Stimulated activated CD4-positive, alpha-beta T cell treated with anti-CD3 and anti-CD28 coated beads, TNF-alpha, amount 100 ng/mL, for 48 hours (primary cell): ENCODE measurements at regions not wholly inside any gene's neighbourhood (a gene's known extent, or its start where the extent isn't known, plus 50 kb on each side); places are given as distances from the start of the nearest gene placed in this dataset.

ENCODE experiments used
- DNase-seq, 3 donors: peaks; one replicate each; pipeline ENCODE4 v3.0.0-alpha.2; 2020; ENCODE audit warnings: low read depth in 3 of 3

DNA sequence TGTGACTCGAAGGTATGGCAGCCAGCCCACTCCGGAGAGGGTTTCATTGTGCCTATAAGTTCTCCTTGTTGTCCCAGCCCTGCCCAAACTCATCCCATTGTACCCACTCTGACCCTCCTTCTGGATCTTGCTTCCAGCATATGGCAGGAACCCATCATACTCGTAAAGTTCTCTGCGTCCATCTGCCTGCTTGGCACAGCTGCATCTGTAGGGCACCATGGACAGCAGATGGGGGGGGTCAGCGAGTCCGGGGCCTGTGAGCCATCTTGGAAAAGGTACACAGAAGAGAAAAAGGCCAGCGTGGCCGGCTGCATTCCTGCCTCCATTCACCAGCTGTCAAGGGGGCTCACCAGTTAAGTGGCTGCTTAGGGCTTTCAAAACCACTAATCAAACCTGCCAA is 94.9 kb upstream of the IGSF21 start:
- DNase-seq, result no peak

DNA sequence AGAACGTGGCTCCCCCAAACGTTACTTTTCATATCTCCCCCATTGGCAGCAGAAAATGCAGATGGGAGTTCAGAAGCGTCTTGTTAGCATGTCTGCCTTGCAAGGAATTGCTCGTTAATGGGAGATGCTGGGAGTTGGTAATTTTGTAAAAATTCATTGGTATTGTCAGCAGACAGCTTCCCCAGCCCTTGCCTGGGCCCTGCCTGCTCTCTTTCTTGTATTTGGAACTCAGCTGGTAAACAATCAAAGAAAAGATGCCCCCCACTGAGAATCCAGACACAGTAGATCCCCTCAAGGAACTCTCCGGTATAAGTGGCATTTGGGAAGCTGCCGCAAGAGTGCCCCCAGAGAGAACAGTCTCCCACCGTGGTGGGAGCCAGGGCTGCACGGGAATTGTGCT is 94.4 kb upstream of the IGSF21 start:
- DNase-seq, result no peak

DNA sequence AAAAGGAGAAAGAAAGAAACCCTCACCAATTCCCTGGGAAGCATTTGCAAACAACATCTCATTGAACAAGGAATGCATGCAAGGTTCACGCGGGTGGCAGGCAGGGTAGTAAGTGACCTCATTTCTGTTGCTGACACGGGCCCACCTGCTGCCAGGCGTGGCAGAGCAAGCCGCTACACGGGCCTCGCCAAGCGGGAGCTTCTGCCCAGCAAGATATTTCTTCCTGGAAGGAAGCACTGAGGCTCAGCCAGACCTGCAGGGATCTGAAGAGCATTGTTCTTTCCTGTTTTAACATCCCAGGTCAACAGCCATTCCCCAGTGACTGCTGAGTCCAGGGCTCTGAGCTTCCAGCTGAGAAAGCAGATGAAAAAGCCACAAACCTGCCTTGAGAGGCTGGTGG is 91.9 kb upstream of the IGSF21 start:
- no peak for DNase-seq

DNA sequence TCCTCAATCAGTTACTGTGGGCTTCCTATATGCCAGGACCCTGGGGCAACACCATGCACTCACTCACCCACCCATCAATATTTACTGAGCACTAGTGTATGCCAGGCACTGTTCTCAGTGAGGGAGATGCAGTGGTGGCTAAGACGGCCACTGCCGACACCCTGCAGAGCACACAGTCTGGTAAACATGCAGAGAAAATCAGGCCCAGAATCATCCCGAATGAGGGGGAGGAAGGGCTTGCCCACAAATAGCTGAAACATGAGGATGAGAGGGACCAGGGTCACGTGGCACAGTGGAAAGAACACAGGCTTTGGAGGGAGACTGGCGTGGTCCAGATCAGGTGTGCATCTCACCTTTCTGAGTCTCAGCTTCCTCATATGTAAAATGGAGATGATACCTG is 89.2 kb upstream of the IGSF21 start:
- no peak for DNase-seq

DNA sequence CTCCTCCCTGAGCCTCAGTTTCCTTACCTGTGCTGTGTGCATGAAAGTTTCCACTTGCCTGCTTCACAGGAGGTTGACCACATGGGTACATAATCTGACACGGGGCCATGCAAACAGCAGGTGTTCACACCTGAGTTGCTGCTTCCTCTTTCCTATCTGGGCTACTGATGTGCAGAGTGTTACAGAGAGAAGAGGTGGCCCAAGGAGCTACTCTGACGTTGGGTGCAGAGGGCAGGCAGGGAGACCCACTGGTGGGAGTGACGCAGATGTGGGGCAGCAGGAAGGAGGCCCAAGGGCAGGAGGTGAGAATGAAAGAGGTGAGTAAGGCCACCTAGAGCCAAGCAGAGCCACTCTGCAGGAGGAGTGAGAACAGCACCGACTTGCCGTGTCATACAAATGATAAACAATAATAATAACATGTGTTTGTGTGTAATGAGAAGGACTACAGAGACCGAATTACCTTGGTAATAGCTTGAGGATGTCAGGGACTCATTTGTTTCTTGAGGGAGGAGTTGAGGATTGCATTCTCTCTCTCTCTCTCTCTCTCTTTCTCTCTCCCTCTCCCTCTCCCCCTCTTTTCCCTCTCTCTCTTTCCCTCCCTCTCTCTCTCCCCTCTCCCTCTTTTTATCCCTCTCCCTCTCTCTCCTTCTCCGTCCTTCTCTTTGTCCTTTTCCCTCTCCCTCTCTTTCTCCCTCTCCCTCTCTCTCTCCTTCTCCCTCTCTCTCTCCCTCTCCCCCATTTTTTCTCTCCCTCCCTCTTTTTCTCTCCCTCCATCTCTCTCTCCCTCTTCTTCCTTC is 87.4 kb upstream of the IGSF21 start:
- no peak for DNase-seq

DNA sequence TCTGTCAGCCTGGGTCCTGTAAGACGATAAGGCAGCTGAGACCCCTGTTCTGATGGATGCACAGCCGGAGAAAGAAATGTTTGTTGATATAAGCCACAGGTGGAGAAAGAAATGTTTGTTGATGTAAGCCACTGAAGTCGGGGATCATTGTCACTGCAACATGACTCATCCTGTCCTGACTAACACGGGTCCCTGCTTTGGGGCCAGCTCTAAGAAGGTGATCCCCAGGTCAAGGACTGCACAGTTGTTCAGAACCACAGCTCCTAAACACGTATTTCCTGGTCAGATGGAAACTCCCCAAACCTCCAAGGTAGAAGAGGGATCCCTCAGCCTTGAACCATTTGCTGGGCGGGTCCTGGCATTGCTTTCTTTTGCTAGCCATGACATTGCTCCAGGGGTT is 86.4 kb upstream of the IGSF21 start:
- no peak for DNase-seq

DNA sequence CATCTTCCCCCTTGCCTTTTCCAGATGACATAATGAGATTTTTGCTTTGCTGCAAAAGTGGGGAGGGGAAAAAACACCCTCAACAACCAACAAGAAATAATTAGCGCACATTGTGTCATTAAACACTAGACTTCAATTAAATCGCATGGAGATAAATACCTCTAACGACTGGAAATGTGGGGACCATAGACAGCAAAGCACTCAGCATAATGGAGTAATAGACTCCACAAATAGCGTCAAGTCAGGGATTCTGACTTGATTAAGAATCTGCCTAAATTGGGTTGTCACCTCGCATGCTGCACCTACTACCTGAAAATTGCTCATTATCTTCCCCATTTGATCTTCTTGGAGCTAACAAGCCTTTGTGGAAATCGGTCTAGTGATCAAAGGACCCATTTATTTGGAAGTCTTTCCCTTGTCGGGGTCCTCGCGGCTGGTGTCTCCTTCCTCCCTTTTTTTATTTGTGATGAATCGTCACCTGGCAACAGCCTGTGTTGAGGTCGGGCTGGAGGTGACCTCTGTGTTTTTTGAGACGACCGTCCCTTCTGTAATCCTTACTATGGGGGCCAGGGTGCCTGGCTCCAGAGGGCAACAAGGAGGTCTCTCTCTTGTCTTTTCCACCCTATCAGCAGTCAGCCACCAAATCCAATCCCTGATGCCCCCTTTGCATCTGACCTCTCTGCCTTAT is 75.3 kb upstream of the IGSF21 start:
- DNase-seq, result no peak

DNA sequence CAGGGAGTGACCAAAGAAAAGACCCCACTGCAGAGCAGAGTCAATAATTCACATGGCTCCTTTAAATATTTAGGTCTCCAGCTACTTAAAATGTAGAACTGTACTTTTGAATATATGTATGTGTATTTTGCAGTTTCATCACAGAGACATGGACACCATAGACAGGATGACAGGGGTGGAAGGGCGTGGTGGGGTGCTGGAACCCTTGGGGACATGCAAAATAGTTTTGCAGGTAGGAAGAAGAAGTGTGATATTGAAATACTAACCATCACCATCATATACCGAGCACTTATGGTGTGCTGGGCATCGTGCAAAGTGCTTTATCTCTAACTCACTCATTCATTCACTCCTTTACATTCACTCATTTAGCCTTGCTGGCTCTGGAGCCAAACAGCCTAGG is 72.5 kb upstream of the IGSF21 start:
- DNase-seq, result no peak

DNA sequence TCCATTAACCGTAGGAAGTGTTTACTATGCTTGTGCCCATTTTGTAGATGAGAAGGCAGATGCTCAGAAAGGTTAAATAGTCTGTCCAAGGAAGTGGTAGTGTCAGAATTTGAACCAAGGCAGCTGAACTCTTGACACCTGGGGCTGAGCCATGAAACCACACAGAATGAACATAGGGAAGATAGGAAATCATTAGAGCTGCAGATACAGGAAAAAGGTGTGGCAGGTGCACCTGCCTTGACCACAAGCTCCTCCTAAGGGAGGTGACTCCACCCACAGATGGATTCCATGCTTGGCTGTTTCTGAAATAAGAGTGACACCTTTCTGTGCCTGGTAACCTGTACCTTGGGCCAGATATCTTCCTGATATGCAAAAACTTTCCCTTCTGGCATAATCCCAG is 69.9 kb upstream of the IGSF21 start:
- DNase-seq, result no peak

DNA sequence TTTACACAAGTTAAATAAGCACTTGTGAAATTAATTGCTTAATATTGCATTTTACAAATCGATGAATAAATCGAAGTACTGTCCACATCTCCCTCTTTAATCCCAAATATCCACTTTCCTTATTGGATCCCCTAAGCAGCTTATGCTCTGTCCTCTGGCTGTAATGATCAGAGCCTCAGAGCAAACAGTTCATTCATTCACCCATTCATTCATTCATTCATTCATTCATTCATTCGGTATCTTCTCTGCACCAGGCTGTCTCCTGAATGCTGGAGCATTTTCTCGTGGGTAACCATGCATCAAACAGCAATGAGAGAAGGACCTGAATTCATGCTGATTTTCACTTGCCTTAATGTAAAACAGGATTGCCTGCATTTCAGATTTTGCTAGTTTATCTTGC is 69.5 kb upstream of the IGSF21 start:
- no peak for DNase-seq

DNA sequence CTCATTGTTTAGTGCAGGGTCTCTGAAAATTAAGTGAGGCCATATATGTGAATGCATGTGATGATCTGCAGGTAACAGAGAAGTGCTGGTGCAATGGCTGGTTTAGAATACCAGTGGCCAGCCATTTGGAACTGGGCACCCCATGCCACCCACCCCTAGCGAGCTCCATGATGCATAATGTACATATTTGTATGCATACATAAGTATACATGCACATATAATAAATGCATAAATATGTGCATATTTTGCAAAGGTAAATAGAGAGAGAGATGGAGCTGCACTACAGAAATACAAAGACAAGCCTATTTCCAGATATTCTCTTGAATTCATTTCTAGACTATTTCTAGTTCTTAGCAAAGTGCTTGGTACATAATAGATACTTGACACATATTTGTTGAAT is 68.5 kb upstream of the IGSF21 start:
- no peak for DNase-seq

DNA sequence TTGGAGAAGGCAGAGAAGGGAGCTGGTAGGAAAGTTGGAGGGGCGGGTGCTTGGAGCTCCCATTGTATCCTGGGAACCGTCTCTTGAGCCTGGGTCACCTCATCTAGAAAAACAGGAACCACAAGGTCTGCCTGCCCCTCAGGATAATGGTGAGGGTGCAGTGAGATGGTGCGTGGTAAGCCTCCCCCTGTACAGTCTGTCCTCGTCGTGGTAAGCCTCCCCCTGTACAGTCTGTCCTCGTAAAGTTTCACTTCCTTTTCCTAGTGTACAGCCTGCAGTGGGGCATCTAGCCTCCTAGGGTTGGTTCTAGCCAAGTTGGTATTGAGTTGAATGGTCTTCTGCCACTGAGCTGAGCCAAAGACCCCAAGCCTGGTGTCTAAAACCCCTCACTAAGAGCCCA is 66.5 kb upstream of the IGSF21 start:
- DNase-seq, result no peak

DNA sequence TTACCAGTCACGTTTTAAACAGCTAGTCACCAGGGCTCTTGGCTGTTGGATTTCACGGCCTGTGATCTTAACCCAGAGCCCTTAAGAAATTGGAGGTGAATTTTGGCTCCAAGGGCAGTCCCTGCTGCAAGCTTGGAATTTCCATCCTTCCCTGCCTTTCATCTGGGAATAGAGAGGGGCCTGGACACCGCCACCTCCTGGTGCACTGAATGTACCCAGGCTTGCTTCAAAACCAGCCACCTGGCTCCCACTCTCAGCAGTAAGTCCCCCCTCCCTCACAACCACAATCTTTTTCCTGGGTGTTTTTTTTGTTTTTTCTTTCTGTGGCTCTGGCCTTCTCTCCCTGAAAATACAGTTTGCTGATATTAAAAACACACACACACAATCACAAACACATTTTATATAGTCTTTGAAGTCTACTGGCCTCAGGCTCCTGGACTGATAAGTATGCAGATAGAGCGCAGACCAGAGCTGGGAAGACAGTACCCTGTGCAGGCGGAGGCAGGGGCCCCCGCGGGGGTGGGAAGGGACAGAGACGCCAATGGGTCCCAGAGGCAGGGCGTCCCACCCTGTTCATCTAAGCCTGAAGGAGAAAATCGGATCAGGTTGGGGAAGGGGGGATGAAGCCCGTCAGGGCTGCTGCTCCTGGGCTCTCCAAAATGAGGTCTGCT is 65.8 kb upstream of the IGSF21 start:
- no peak for DNase-seq

DNA sequence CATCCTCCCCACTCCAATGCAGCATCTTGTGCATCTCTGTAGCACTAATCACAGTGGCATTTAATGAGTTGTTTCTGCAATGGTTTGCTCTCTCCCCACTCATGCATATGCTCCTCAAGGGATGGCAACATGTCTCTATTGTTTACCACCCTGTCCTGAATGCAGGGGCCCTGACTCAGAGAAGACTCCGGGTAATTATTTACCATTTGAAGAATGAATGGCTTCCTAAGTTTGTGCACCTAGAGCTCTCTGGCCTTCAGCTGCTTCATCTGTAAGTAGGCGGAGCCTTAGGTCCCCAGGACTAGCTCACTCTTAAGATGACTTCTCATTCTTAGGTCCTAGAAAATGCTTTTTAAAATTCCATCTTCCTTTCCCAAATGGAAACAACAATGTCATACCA is 63.7 kb upstream of the IGSF21 start:
- DNase-seq, result no peak

DNA sequence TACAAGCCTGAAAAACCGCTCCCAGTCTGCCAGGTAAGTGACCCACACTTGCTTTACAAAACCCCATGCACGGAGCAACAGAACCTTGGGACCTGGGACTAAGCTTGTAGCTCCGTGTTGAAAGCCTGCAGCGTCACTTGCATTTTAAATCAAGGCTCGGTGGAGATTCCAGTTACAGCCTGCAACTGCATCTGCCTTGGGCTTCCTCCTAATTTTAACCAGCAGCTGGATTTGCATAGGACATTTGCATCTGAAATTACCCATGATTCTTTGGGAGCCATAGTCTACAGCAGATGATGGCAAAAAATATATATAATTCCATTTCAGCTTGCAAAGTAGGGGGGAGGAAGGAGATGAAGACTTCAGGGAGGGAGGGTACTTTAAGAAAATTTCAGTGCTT is 62.4 kb upstream of the IGSF21 start:
- DNase-seq, result no peak

DNA sequence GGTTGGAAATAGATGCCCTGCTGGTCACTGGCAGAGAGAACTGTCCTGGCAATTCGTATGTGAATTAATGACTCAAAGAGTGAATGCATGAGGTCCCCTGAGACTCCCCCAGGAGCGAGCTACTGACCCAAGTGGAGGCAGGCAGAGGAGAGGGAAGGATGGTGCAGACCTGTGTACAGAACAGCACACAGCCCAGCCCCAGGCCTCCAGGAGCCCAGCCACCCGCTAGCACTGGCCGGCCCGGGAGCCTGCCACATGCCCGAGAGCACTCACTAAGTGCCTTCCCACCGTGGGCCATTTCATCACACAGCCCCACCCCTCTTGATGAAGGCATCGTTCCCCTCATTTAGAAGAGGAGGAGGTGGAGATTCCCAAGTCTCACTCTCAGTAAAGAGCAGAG is 62.0 kb upstream of the IGSF21 start:
- no peak for DNase-seq

DNA sequence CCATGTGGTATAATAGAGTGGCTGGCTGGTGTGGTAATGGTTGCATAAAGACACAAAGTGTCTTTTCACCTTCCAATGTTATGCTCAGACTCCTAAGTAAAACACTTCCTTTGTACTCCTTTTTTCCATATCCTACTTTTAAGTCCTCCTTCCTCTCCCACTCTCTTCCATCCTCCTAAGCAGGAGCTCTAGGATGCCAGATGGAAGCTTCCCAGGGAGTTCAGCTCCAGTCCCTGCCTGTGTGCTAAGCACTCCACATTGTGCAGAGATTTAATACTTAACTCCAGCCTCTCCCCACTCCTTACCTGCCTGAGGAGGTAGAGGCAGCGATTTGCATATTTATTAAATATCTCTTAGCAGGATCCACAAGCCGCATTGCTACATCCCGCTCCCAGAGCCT is 60.5 kb upstream of the IGSF21 start:
- no peak for DNase-seq

DNA sequence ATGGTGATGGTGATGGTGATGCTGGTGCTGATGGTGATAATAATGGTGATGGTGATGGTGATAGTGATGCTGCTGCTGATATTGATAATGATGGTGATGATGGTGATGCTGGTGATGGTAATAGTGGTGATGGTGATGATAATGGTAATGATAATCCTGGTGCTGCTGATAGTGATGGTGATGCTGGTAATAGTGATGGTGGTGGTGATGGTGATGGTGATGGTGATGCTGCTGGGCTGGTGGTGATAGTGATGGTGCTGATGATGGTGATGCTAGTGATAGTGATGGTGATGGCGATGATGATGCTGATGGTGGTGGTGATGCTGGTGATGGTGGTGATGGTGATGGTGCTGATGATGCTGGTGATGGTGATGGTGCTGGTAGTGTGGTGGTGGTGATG is 58.4 kb upstream of the IGSF21 start:
- DNase-seq, result no peak

DNA sequence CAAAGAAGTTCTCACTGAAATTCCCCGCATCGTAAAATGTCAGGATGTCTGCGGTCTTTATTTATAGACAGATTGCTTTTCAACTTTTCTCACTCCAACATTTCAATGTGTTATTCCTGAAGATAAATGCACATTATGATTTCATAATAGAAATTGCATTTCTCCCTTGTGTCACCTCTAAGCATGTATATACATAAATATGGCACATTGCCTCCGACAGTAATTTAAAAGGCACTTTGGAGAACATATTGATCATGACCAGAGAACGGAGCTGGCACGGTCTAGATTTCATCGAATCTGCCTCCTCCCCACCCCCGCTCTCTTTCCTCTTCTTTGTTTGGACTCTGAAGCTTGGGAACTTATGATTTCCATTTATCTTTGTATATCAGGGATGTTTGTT is 54.9 kb upstream of the IGSF21 start:
- DNase-seq, result no peak

DNA sequence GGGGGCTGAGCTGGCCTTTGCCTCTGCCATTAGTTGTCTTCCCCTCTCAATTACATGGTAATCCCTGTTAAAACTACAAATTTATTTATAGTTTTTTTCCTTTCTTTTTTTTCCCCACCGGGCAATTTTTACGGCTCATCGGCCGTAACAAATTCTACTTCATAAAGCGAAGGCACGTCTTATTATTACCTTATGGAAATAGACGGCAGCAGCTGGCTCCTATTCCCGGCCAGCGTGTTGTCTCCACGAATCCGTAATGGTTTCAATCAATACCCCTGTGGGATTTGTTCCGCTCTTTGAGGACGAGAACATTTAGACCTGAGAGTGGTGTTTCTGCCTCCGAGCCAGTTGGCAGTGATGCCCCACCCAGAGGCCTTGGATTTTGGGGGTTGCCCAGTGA is 52.4 kb upstream of the IGSF21 start:
- DNase-seq, result no peak

DNA sequence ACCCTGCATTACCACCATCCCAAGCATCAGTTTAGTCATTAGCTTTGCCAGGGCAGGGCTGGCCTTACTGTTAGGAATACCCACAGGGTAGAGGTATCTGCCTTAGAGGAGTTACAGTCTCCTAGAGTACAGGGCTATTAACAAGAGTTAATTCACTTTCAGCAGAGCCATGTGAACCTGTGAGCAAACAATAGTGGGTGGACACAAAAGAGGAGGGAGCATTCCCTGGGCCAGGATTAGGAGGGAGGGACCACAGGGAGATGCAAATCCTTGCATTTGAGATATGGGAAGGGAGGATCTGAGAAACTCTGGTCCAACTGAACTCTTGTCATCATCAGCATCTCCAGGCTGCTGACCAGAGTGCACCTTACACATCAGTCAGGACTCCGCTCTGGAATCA is 51.1 kb upstream of the IGSF21 start:
- DNase-seq, result no peak

DNA sequence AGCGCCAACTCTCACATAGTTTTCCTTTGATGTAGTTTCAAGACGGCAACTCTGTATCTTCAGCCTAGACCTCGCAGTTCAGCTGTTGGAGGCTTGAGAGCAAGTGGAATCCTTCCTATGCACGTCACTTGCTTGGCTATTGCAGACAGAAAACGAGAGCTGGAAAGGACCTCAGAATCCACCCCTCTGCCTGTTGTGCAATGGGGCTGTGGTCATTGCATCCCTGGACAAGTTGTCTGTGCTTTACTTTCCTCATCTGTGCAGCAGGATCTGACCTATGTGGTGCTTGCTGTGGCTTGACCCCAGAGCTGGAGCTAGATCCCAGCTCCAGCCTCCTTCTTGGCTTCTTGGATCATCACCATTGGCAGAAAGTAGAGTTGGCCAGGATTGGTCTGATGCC is 50.0 kb upstream of the IGSF21 start:
- DNase-seq, result no peak
